Natural killer cell (primary cell): ENCODE measurements at regions not wholly inside any gene's neighbourhood (a gene's known extent, or its start where the extent isn't known, plus 50 kb on each side); places are given as distances from the start of the nearest gene placed in this dataset.

Source experiments
- ATAC-seq, 3 donors: fragments of 150-1000 bp in 2 of 3; fragments of 200-7000 bp in 1 of 3; cut with Tn5 transposase; 1 replicate in 1 of 3; 2 replicates in 2 of 3; pipeline ENCODE4 v1.10.0; 2021; ENCODE audit warnings: mild to moderate bottlenecking in 2 of 3, moderate library complexity in 2 of 3
- DNase-seq, 2 donors: peaks; one replicate each; pipeline versions ENCODE4 v3.0.0 to v3.0.0-alpha.2; 2013 to 2021; ENCODE audit warnings: mixed read lengths in 1 of 2
- H3K27ac ChIP-seq: one replicate; pipeline ENCODE4 v1.5.1; 2013; ENCODE audit warnings: mild to moderate bottlenecking, low read length
- H3K27me3 ChIP-seq: one replicate; pipeline ENCODE4 v1.6.1; 2013; ENCODE audit warnings: low read length; ENCODE audit not compliant: control insufficient read depth, insufficient read depth
- H3K36me3 ChIP-seq: one replicate; pipeline ENCODE4 v1.6.1; 2013; ENCODE audit warnings: low read length; ENCODE audit not compliant: control insufficient read depth, insufficient read depth
- H3K4me1 ChIP-seq: one replicate; pipeline ENCODE4 v1.6.1; 2013; ENCODE audit warnings: low read length; ENCODE audit not compliant: control insufficient read depth, insufficient read depth
- H3K4me3 ChIP-seq: one replicate; pipeline ENCODE4 v1.5.1; 2013; ENCODE audit warnings: low read length
- H3K9me3 ChIP-seq: one replicate; pipeline ENCODE4 v1.6.1; 2013; ENCODE audit warnings: low read length; ENCODE audit not compliant: control insufficient read depth, insufficient read depth
- H3K27ac Mint-ChIP-seq, 2 donors: one replicate each; pipeline ENCODE4 v1.8.0; 2022; ENCODE audit warnings: mild to moderate bottlenecking in 2 of 2, mixed read lengths in 2 of 2, moderate library complexity in 1 of 2
- H3K27me3 Mint-ChIP-seq, 2 donors: one replicate each; pipeline ENCODE4 v1.8.0; 2022; ENCODE audit warnings: low read depth in 2 of 2, mixed read lengths in 2 of 2
- H3K36me3 Mint-ChIP-seq: one replicate; pipeline ENCODE4 v1.8.0; 2022; ENCODE audit warnings: mixed read lengths
- H3K4me1 Mint-ChIP-seq, 2 donors: one replicate each; pipeline ENCODE4 v1.8.0; 2022; ENCODE audit warnings: mixed read lengths in 2 of 2
- H3K4me3 Mint-ChIP-seq: one replicate; pipeline ENCODE4 v1.8.0; 2022; ENCODE audit warnings: mild to moderate bottlenecking, moderate library complexity, mixed read lengths
- H3K9me3 Mint-ChIP-seq, 2 donors: one replicate each; pipeline ENCODE4 v1.8.0; 2022; ENCODE audit warnings: mixed read lengths in 2 of 2
- CTCF ChIP-seq: fragments of 200-600 bp; IDR thresholded peaks from one replicate; pipeline ENCODE4 v1.8.0; 2022; ENCODE audit warnings: antibody characterized with exemption
- WGBS: methylation state at CpG from one replicate; pipeline ENCODE4 v1.1.7; 2013; ENCODE audit warnings: missing lambda C conversion rate; ENCODE audit not compliant: insufficient coverage; 5-methylcytosine and 5-hydroxymethylcytosine counted together
- intact Hi-C: fragments of 100-400 bp; cut with micrococcal nuclease; formaldehyde crosslinking; loops from one replicate; pipeline ENCODE4 v1.14.2; 2022

DNA sequence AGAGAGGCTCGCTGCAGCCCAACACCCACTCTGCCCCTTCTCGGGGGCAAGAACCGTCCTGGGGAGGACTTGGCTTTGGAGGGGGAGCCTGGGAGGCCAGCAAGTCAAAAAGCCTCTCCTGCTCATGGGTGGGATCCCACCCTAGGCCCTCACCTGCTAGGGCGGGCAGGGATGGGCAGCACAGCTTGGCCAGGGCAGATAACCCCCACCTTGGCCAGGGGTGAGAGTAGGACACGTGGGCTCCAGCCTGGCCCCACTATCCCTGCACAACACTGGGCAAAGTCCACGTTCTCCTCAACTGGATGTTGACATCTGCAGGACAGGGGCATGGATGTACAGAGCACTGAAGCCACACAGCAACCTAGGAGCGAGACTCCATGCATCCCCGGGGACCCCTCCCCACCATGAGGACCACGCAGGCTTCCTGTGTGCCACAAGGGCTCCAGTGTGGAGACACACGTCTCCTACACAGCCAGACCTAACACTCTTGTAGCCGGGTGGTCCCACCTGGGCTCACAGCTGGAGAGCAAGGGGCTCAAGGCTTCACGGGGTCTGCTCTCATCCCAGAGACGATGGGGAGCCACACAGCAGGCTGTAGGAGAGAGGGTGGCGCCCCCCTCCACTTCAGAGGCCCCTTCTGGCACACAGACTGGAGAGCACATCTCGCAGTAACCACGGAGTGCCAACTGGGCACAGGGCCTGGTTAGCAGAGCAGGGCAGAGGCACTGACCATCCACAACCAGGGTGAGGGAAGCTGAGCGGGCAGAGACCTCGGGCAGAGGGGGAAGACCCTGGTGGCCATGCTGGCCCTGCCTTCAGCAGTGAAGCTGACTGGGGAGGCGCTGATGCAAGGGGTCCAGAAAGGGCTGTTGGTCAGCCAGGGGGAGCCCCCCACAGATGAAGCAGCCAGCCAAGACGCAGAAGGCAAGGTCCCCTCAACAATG lies 171.1 kb downstream of the CRYBB2 start:
- Mint-ChIP-seq H3K36me3 (no peaks in the 10 kb centered on the region), H3K27me3 (no peaks in the 10 kb centered on the region), H3K9me3 (no peaks in the 10 kb centered on the region), H3K27ac (no peak overlapping the region), H3K4me3 (no peak overlapping the region), H3K4me1 (peaks cover 53 to 63% of the 10 kb centered on the region in 2 donors)
- Histone ChIP-seq H3K27me3 (no peaks in the 10 kb centered on the region), H3K36me3 (no peaks in the 10 kb centered on the region), H3K4me3 (no peak overlapping the region), H3K9me3 (no peaks in the 10 kb centered on the region), H3K4me1 (peaks cover 62% of the 10 kb centered on the region), H3K27ac (no peak overlapping the region)
- WGBS, result 85% methylated on average over 20 of the region's 20 CpGs
- intact Hi-C loops, result no loop called here
- DNase-seq, result no peak
- no peak for TF ChIP-seq CTCF
- no peak for ATAC-seq

DNA sequence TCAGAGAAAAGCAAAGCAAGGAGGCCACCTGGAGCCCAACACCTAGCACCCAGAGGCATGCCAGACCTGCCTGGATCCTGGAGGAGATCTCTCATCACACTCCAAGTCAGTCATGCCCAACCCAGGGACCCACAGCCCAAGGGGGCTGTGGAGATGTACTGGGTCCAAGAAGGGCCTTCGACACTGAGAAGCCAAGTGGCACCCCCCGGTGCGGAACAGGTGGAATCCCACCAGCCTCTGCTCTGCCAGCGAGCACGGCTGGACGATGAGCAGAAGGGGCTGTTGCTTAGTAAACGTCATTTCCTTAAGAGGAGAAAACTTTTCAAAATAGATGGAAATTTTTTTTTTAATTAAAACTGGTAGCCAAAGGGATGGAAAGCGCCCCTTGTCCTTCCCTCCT lies 171.9 kb upstream of the GRK3 start:
- H3K27ac ChIP-seq, result no peak overlapping the region
- no peaks in the 10 kb centered on the region for H3K27me3 ChIP-seq
- 95% methylated on average over 7 of the region's 8 CpGs for WGBS
- intact Hi-C loops, result no loop called here
- Mint-ChIP-seq H3K27me3 (no peaks in the 10 kb centered on the region), H3K4me1 (peaks cover 47 to 61% of the 10 kb centered on the region in 2 donors), H3K36me3 (no peaks in the 10 kb centered on the region), H3K27ac (no peak overlapping the region), H3K9me3 (no peaks in the 10 kb centered on the region), H3K4me3 (no peak overlapping the region)
- no peaks in the 10 kb centered on the region for H3K36me3 ChIP-seq
- no peak for ATAC-seq
- no peak for DNase-seq
- no peak overlapping the region for H3K4me3 ChIP-seq
- peaks cover 51% of the 10 kb centered on the region for H3K4me1 ChIP-seq
- no peaks in the 10 kb centered on the region for H3K9me3 ChIP-seq
- no peak for TF ChIP-seq CTCF

DNA sequence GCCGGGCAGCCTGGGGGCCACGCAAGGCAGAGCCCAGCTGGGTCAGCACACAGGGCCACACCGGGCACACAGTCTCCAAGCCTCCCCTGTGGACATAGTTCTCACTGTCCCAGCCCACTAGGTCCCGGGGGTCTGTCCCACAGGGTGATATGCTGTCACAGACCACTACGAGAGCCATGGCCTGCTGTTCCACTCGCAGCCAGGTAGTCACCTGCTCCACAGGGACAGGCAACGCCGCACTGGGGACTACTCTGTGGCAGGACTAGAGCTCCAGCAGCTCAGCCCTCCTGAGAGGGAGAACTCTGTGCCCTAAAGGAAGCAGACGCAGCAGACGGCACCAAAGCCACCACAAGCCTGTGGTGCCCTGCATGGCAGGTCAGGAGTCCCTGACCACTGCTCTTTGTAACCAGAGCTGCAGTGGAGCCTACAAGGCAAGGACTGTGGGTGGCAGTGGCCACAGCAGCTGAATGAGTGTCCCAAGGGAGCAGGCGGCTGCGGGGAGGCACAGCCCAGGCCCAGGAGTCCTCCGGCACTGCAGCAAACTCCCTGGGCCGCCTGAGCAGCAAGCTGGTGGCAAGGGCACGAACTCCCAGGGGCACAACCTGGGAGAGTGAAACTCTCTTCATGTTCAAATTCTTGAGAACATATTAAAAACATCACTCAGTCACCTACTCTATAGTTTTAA lies 171.2 kb upstream of the GRK3 start:
- Mint-ChIP-seq H3K36me3 (no peaks in the 10 kb centered on the region), H3K27ac (no peak overlapping the region), H3K4me3 (no peak overlapping the region), H3K27me3 (no peaks in the 10 kb centered on the region), H3K9me3 (no peaks in the 10 kb centered on the region), H3K4me1 (peaks cover 49 to 59% of the 10 kb centered on the region in 2 donors)
- no peak for TF ChIP-seq CTCF
- Histone ChIP-seq H3K4me3 (no peak overlapping the region), H3K4me1 (peaks cover 53% of the 10 kb centered on the region), H3K27me3 (no peaks in the 10 kb centered on the region), H3K9me3 (no peaks in the 10 kb centered on the region), H3K27ac (no peak overlapping the region), H3K36me3 (no peaks in the 10 kb centered on the region)
- DNase-seq, result no peak
- WGBS, result 81% methylated on average over 15 of the region's 15 CpGs
- intact Hi-C loops, result no loop called here
- no peak for ATAC-seq
